Parathyroid adenoma (tissue), 2 donors: ENCODE measurements at regions not wholly inside any gene's neighbourhood (a gene's known extent, or its start where the extent isn't known, plus 50 kb on each side); places are given as distances from the start of the nearest gene placed in this dataset.

ENCODE experiments used
- H2AFZ ChIP-seq: fragments of 300-600 bp; sonication (generic); one replicate; pipeline ENCODE4 v1.7.0; 2017; ENCODE audit warnings: antibody characterized with exemption, mild to moderate bottlenecking
- H3K27ac ChIP-seq: fragments of 300-600 bp; sonication (generic); one replicate; pipeline ENCODE4 v1.7.0; 2017
- H3K27me3 ChIP-seq: fragments of 300-600 bp; sonication (generic); one replicate; pipeline ENCODE4 v1.7.0; 2017; ENCODE audit warnings: low read length; ENCODE audit not compliant: control insufficient read depth, insufficient read depth
- H3K36me3 ChIP-seq: fragments of 300-600 bp; sonication (generic); one replicate; pipeline ENCODE4 v1.7.0; 2017; ENCODE audit warnings: low read length; ENCODE audit not compliant: control insufficient read depth, insufficient read depth
- H3K4me1 ChIP-seq: fragments of 300-600 bp; sonication (generic); one replicate; pipeline ENCODE4 v1.7.0; 2017; ENCODE audit warnings: control low read depth
- H3K4me2 ChIP-seq: fragments of 300-600 bp; sonication (generic); one replicate; pipeline ENCODE4 v1.7.0; 2017; ENCODE audit warnings: low read length
- H3K4me3 ChIP-seq: fragments of 300-600 bp; sonication (generic); one replicate; pipeline ENCODE4 v1.7.0; 2017; ENCODE audit warnings: low read depth, low read length
- H3K79me2 ChIP-seq: fragments of 300-600 bp; sonication (generic); one replicate; pipeline ENCODE4 v1.7.0; 2017; ENCODE audit warnings: control low read depth
- H3K9ac ChIP-seq: fragments of 300-600 bp; sonication (generic); one replicate; pipeline ENCODE4 v1.7.0; 2017; ENCODE audit warnings: mild to moderate bottlenecking
- H3K9me3 ChIP-seq: fragments of 300-600 bp; sonication (generic); one replicate; pipeline ENCODE4 v1.7.0; 2017; ENCODE audit warnings: low read length; ENCODE audit not compliant: control insufficient read depth
- CTCF ChIP-seq: fragments of 300-600 bp; sonication (generic); IDR thresholded peaks from one replicate; pipeline ENCODE4 v1.7.0; 2017; ENCODE audit warnings: antibody characterized with exemption, mild to moderate bottlenecking
- donor health status: primary hyperparathyroidism.

GRCh38 chr6:4585682-4586468 is 190.3 kb upstream of the CDYL start:
- H3K27me3 ChIP-seq = no peaks in the 10 kb centered on the region
- TF ChIP-seq CTCF = no peak
- H3K4me3 ChIP-seq = no peak overlapping the region

GRCh38 chr6:4584801-4585200 is 191.4 kb upstream of the CDYL start:
- no peak overlapping the region for H2AFZ ChIP-seq
- no peak overlapping the region for H3K4me2 ChIP-seq
- H3K9ac ChIP-seq = no peak overlapping the region
- no peaks in the 10 kb centered on the region for H3K79me2 ChIP-seq
- H3K4me1 ChIP-seq = no peaks in the 10 kb centered on the region
- no peaks in the 10 kb centered on the region for H3K27me3 ChIP-seq
- no peaks in the 10 kb centered on the region for H3K36me3 ChIP-seq
- no peak for TF ChIP-seq CTCF
- no peak overlapping the region for H3K27ac ChIP-seq
- no peaks in the 10 kb centered on the region for H3K9me3 ChIP-seq
- H3K4me3 ChIP-seq = no peak overlapping the region

More at GRCh38 chr6:4585682-4586468, 190.3 kb upstream of the CDYL start:
- no peaks in the 10 kb centered on the region for H3K36me3 ChIP-seq
- H3K9ac ChIP-seq = no peak overlapping the region
- no peak overlapping the region for H3K27ac ChIP-seq
- no peaks in the 10 kb centered on the region for H3K79me2 ChIP-seq
- no peaks in the 10 kb centered on the region for H3K9me3 ChIP-seq
- H2AFZ ChIP-seq = no peak overlapping the region
- H3K4me2 ChIP-seq = no peak overlapping the region
- no peaks in the 10 kb centered on the region for H3K4me1 ChIP-seq

- Histone ChIP-seq H3K4me3 (no peak overlapping the region), H3K27ac (no peak overlapping the region), H2AFZ (no peak overlapping the region), H3K4me1 (no peaks in the 10 kb centered on the region), H3K27me3 (no peaks in the 10 kb centered on the region), H3K9me3 (no peaks in the 10 kb centered on the region), H3K36me3 (no peaks in the 10 kb centered on the region), H3K4me2 (no peak overlapping the region), H3K9ac (no peak overlapping the region), H3K79me2 (no peaks in the 10 kb centered on the region)
- TF ChIP-seq CTCF = no peak
Measured at GRCh38 chr6:4582506-4583417, 193.4 kb upstream of the CDYL start.

GRCh38 chr6:4581468-4582385 is 194.5 kb upstream of the CDYL start:
- no peak for TF ChIP-seq CTCF
- Histone ChIP-seq H3K9me3 (no peaks in the 10 kb centered on the region), H3K79me2 (no peaks in the 10 kb centered on the region), H3K27me3 (no peaks in the 10 kb centered on the region), H3K4me3 (no peak overlapping the region), H3K36me3 (no peaks in the 10 kb centered on the region), H3K27ac (no peak overlapping the region), H3K9ac (no peak overlapping the region), H3K4me1 (no peaks in the 10 kb centered on the region), H2AFZ (no peak overlapping the region), H3K4me2 (no peak overlapping the region)
